Testis (tissue), 2 donors: ENCODE measurements at regions not wholly inside any gene's neighbourhood (a gene's known extent, or its start where the extent isn't known, plus 50 kb on each side); places are given as distances from the start of the nearest gene placed in this dataset.

ENCODE experiments used
- CTCF ChIP-seq, 3 experiments: fragments of 450-650 bp in 2 of 3; fragments of 200-600 bp in 1 of 3; sonication (generic) in 1 of 3; IDR thresholded peaks; one replicate each; pipeline ENCODE4 v1.5.1; 2016 to 2019; ENCODE audit warnings: antibody characterized with exemption in 3 of 3, mild to moderate bottlenecking in 2 of 3, moderate library complexity in 1 of 3
- POLR2A ChIP-seq: fragments of 450-650 bp; IDR thresholded peaks from one replicate; pipeline ENCODE4 v1.6.1; 2017; ENCODE audit warnings: antibody characterized with exemption, mild to moderate bottlenecking, moderate library complexity

DNA sequence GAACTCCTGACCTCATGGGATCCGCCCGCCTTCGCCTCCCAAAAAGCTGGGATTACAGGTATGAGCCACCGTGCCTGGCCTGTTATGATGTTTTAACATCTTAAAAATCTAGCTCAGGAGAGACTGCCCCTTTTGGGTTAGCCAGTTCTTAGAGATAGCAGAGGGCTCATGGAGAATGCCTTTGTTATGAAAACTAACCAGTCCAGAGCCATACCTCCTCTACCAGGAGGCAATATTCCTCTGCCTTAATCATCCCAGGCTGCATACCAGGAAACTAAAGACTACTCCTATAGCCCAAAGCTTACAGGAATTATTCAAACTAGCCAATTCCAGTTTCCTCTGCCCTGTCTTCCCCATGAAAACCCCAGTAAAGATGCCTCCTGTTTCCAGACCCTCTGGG lies 96.0 kb upstream of the MDM1 start:
- TF ChIP-seq CTCF (IDR thresholded peaks at IDR 0.05) (no peak), POLR2A (no peak)
